Right atrium auricular region (tissue), 2 donors: ENCODE measurements at regions not wholly inside any gene's neighbourhood (a gene's known extent, or its start where the extent isn't known, plus 50 kb on each side); places are given as distances from the start of the nearest gene placed in this dataset.
"Not testable (repeated sequence)": the region's sequence is repeated elsewhere in the genome, so short reads cannot be mapped to it uniquely, and the experiment has no call there.

Source experiments
- DNase-seq: peaks from one replicate; pipeline ENCODE4 v3.0.0-alpha.2; 2019; ENCODE audit warnings: low spot score
- H3K27ac ChIP-seq, 2 donors: fragments of 200-600 bp; sonication (generic); 1 replicate in 1 of 2; 2 replicates in 1 of 2; pipeline ENCODE4 v1.5.1; 2016 to 2019
- H3K27me3 ChIP-seq, 2 donors: fragments of 200-600 bp; sonication (generic); one replicate each; pipeline versions ENCODE4 v1.5.1 to v1.6.0; 2017 to 2019
- H3K36me3 ChIP-seq: fragments of 200-600 bp; sonication (generic); one replicate; pipeline ENCODE4 v1.5.1; 2016
- H3K4me1 ChIP-seq, 2 donors: fragments of 200-600 bp; sonication (generic); one replicate each; pipeline versions ENCODE4 v1.5.1 to v1.6.0; 2017 to 2019
- H3K4me3 ChIP-seq, 2 donors: fragments of 200-600 bp; sonication (generic); 1 replicate in 1 of 2; 2 replicates in 1 of 2; pipeline ENCODE4 v1.5.1; 2017 to 2019; ENCODE audit warnings: mild to moderate bottlenecking in 1 of 2, moderate library complexity in 1 of 2
- H3K9me3 ChIP-seq, 2 donors: fragments of 200-600 bp; sonication (generic); one replicate each; pipeline ENCODE4 v1.5.1; 2019
- CTCF ChIP-seq, 2 donors: fragments of 200-600 bp; sonication (generic); IDR thresholded peaks; one replicate each; pipeline ENCODE4 v1.5.1; 2019; ENCODE audit warnings: antibody characterized with exemption in 2 of 2

- Histone ChIP-seq H3K36me3 (no peaks in the 10 kb centered on the region), H3K9me3 (peaks cover 0 to 16% of the 10 kb centered on the region in 2 donors), H3K4me3 (no peak overlapping the region), H3K27ac (no peak overlapping the region), H3K27me3 (no peaks in the 10 kb centered on the region), H3K4me1 (peaks cover 0 to 13% of the 10 kb centered on the region in 2 donors)
- TF ChIP-seq CTCF (IDR thresholded peaks at IDR 0.05): no peak
- DNase-seq: no peak
Observed at GRCh38 chr12:87202189-87202588, 827.0 kb downstream of the C12orf50 start.

- TF ChIP-seq CTCF (IDR thresholded peaks at IDR 0.05): no peak
- Histone ChIP-seq H3K36me3 (no peaks in the 10 kb centered on the region), H3K4me1 (peaks cover 0 to 13% of the 10 kb centered on the region in 2 donors)
Observed at GRCh38 chr12:87201598-87201997, 827.6 kb downstream of the C12orf50 start.

GRCh38 chr12:87200289-87200979 lies 828.8 kb downstream of the C12orf50 start:
- Histone ChIP-seq H3K27ac (peak overlapping the region in 1 of 2 donors; percentile 32), H3K27me3 (no peaks in the 10 kb centered on the region), H3K4me1 (peaks cover 0 to 13% of the 10 kb centered on the region in 2 donors), H3K4me3 (no peak overlapping the region), H3K36me3 (no peaks in the 10 kb centered on the region), H3K9me3 (peaks cover 0 to 12% of the 10 kb centered on the region in 2 donors)
- no peak for DNase-seq
- TF ChIP-seq CTCF (IDR thresholded peaks at IDR 0.05): no peak

More at GRCh38 chr12:87201598-87201997, 827.6 kb downstream of the C12orf50 start:
- Histone ChIP-seq H3K27ac (no peak overlapping the region), H3K4me3 (no peak overlapping the region), H3K27me3 (no peaks in the 10 kb centered on the region), H3K9me3 (peaks cover 0 to 12% of the 10 kb centered on the region in 2 donors)
- no peak for DNase-seq

- H3K4me3 ChIP-seq: no peak overlapping the region
- no peak for TF ChIP-seq CTCF (IDR thresholded peaks at IDR 0.05)
- H3K9me3 ChIP-seq: no peaks in the 10 kb centered on the region
- peaks cover 0 to 13% of the 10 kb centered on the region in 2 donors for H3K4me1 ChIP-seq
- no peak overlapping the region for H3K27ac ChIP-seq
- H3K27me3 ChIP-seq: no peaks in the 10 kb centered on the region
- no peaks in the 10 kb centered on the region for H3K36me3 ChIP-seq
- no peak for DNase-seq
Observed at GRCh38 chr12:87198181-87198580, 831.0 kb downstream of the C12orf50 start.

- Histone ChIP-seq H3K4me1 (no peaks in the 10 kb centered on the region), H3K4me3 (no peak overlapping the region), H3K9me3 (no peaks in the 10 kb centered on the region), H3K27ac (no peak overlapping the region), H3K36me3 (no peaks in the 10 kb centered on the region), H3K27me3 (no peaks in the 10 kb centered on the region)
- no peak for DNase-seq
- no peak for TF ChIP-seq CTCF (IDR thresholded peaks at IDR 0.05)
Observed at GRCh38 chr12:87196321-87196720, 832.9 kb downstream of the C12orf50 start.

GRCh38 chr12:87194389-87194788 lies 834.8 kb downstream of the C12orf50 start:
- H3K9me3 ChIP-seq, DNase-seq, H3K27me3 ChIP-seq, H3K36me3 ChIP-seq, H3K4me3 ChIP-seq, H3K4me1 ChIP-seq, H3K27ac ChIP-seq: not testable (repeated sequence)
